Stimulated activated CD8-positive, alpha-beta memory T cell treated with anti-CD3 and anti-CD28 coated beads, Interleukin-2, amount 100 ng/mL, for 48 hours (primary cell): ENCODE measurements at regions not wholly inside any gene's neighbourhood (a gene's known extent, or its start where the extent isn't known, plus 50 kb on each side); places are given as distances from the start of the nearest gene placed in this dataset.

Experiments
- DNase-seq, 2 donors: peaks; one replicate each; pipeline ENCODE4 v3.0.0-alpha.2; 2020; ENCODE audit warnings: low read depth in 2 of 2

DNA sequence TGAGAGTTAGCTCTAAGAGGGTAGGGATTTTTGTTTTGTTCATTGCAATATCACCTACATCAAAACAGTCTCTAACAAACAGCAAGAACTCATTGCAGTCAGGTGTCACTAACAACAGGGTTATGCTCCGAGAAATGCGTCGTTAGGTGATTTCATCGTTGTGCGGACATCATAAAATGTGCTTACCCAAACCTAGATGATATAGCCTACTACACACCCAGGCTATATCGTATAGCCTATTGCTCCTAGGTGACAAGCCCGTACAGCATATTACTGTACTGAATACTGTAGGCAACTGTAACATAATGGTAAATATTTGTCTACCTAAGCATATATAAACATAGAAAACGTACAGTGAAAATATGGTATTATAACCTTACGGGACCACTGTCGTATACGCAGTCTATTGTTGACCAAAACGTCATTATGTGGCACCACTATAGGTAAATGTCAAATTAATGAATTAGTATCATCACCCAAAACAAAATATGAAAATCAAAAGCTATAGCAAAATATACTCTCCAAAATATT lies 49.9 kb upstream of the TAB2 start:
- DNase-seq, result no peak
